HepG2 (cell line): ENCODE measurements at regions not wholly inside any gene's neighbourhood (a gene's known extent, or its start where the extent isn't known, plus 50 kb on each side); places are given as distances from the start of the nearest gene placed in this dataset.

Experiments
- CBX2 ChIP-seq, 2 experiments: fragments of 200-600 bp in 1 of 2; sonication (generic); formaldehyde crosslinking in 1 of 2; IDR thresholded peaks; 2 replicates each; pipeline versions ENCODE4 v1.7.0 to v1.8.1; 2018 to 2022; ENCODE audit warnings: low read depth in 2 of 2, low read length in 1 of 2, mild to moderate bottlenecking in 1 of 2, missing genetic modification reagents in 1 of 2
- ELF4 ChIP-seq: sonication (generic); formaldehyde crosslinking; IDR thresholded peaks from 2 replicates; pipeline ENCODE4 v1.5.0; 2020; ENCODE audit warnings: missing genetic modification reagents, mild to moderate bottlenecking, moderate library complexity, borderline replicate concordance
- FOXO1 ChIP-seq: sonication (generic); formaldehyde crosslinking; IDR thresholded peaks from 2 replicates; pipeline ENCODE4 v1.4.0; 2020; ENCODE audit warnings: missing genetic modification reagents
- HCFC1 ChIP-seq: fragments of 150-350 bp; IDR thresholded peaks from 2 replicates; pipeline ENCODE4 v1.6.1; 2014; ENCODE audit warnings: low read depth, low read length
- MED1 ChIP-seq: sonication (generic); formaldehyde crosslinking; IDR thresholded peaks from 2 replicates; pipeline ENCODE4 v1.4.0; 2020; ENCODE audit warnings: missing genetic modification reagents
- POGK ChIP-seq: sonication (generic); formaldehyde crosslinking; conservative IDR thresholded peaks from 2 replicates; pipeline ENCODE4 v1.8.0; 2022; ENCODE audit warnings: mild to moderate bottlenecking, moderate library complexity, missing genetic modification reagents
- POLR2A ChIP-seq, 2 experiments: IDR thresholded peaks; 2 replicates each; pipeline ENCODE4 v1.6.1; 2011; ENCODE audit warnings: low read depth in 2 of 2, low read length in 2 of 2, mild to moderate bottlenecking in 1 of 2, moderate library complexity in 1 of 2; ENCODE audit not compliant: insufficient read depth in 1 of 2
- SMYD3 ChIP-seq: sonication (generic); formaldehyde crosslinking; IDR thresholded peaks from 2 replicates; pipeline ENCODE4 v1.8.1; 2023; ENCODE audit warnings: mild to moderate bottlenecking, missing genetic modification reagents
- ZNF337 ChIP-seq: sonication (generic); formaldehyde crosslinking; IDR thresholded peaks from 2 replicates; pipeline ENCODE4 v1.5.1; 2020; ENCODE audit warnings: missing genetic modification reagents, low read depth, mild to moderate bottlenecking, borderline replicate concordance
- TF ChIP-seq, protein P1 (sequence below): sonication (generic); formaldehyde crosslinking; IDR thresholded peaks from 2 replicates; pipeline ENCODE4 v1.5.1; 2020; ENCODE audit warnings: mild to moderate bottlenecking, missing genetic modification reagents, moderate library complexity
- TF ChIP-seq, protein P2 (sequence below): sonication (generic); formaldehyde crosslinking; IDR thresholded peaks from 2 replicates; pipeline ENCODE4 v1.8.0; 2022; ENCODE audit warnings: mild to moderate bottlenecking, missing genetic modification reagents, borderline replicate concordance
- TF ChIP-seq, protein P3 (sequence below): sonication (generic); formaldehyde crosslinking; IDR thresholded peaks from 2 replicates; pipeline ENCODE4 v1.4.0; 2020; ENCODE audit warnings: missing genetic modification reagents

DNA sequence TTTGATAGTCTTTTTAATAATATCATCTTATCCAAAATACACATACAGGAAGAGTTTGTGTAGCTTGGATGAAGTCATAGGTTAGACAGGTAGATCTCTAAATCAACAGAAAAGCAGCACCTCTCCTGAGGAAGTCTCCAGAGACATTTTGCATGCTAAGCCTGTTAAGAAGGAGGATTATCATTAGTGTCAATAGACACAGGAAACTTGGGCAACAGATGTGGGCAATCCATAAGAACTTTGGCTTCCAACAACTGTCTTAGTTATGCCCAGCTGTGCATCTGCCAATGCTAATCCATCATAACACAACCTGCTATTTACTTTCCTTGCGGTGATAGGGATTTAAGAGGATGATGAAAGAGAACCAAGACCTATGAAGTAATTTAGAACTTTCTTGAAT lies 1052.6 kb downstream of the RPA4 start:
- no peak for TF ChIP-seq POGK (CRISPR knock-in tag)
- no peak for TF ChIP-seq SMYD3 (CRISPR knock-in tag)
- TF ChIP-seq CBX2 (IDR thresholded peaks at IDR 0.05; ENCODE audit: low read depth, low read length), result no peak
- no peak for TF ChIP-seq CBX2 (CRISPR knock-in tag; IDR thresholded peaks at IDR 0.05; ENCODE audit: low read depth)
- TF ChIP-seq FOXO1 (CRISPR knock-in tag), result no peak
- TF ChIP-seq ELF4 (CRISPR knock-in tag), result no peak
- TF ChIP-seq, protein P1, sequence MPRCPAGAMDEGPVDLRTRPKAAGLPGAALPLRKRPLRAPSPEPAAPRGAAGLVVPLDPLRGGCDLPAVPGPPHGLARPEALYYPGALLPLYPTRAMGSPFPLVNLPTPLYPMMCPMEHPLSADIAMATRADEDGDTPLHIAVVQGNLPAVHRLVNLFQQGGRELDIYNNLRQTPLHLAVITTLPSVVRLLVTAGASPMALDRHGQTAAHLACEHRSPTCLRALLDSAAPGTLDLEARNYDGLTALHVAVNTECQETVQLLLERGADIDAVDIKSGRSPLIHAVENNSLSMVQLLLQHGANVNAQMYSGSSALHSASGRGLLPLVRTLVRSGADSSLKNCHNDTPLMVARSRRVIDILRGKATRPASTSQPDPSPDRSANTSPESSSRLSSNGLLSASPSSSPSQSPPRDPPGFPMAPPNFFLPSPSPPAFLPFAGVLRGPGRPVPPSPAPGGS, result no peak
- TF ChIP-seq, protein P2, sequence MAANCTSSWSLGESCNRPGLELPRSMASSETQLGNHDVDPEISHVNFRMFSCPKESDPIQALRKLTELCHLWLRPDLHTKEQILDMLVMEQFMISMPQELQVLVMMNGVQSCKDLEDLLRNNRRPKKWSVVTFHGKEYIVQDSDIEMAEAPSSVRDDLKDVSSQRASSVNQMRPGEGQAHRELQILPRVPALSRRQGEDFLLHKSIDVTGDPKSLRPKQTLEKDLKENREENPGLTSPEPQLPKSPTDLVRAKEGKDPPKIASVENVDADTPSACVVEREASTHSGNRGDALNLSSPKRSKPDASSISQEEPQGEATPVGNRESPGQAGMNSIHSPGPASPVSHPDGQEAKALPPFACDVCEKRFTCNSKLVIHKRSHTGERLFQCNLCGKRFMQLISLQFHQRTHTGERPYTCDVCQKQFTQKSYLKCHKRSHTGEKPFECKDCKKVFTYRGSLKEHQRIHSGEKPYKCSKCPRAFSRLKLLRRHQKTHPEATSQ (CRISPR knock-in tag), result no peak
- TF ChIP-seq, protein P3, sequence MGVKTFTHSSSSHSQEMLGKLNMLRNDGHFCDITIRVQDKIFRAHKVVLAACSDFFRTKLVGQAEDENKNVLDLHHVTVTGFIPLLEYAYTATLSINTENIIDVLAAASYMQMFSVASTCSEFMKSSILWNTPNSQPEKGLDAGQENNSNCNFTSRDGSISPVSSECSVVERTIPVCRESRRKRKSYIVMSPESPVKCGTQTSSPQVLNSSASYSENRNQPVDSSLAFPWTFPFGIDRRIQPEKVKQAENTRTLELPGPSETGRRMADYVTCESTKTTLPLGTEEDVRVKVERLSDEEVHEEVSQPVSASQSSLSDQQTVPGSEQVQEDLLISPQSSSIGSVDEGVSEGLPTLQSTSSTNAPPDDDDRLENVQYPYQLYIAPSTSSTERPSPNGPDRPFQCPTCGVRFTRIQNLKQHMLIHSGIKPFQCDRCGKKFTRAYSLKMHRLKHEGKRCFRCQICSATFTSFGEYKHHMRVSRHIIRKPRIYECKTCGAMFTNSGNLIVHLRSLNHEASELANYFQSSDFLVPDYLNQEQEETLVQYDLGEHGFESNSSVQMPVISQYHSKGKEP (CRISPR knock-in tag), result no peak
- TF ChIP-seq POLR2A (IDR thresholded peaks at IDR 0.05; ENCODE audit: insufficient read depth in 1 of 2, low read depth in 2 of 2, low read length in 2 of 2), result no peak
- TF ChIP-seq MED1, result no peak
- TF ChIP-seq HCFC1, result no peak
- TF ChIP-seq ZNF337 (CRISPR knock-in tag), result no peak
